MG63 (cell line): ENCODE measurements at regions not wholly inside any gene's neighbourhood (a gene's known extent, or its start where the extent isn't known, plus 50 kb on each side); places are given as distances from the start of the nearest gene placed in this dataset.
"Not testable (repeated sequence)": the region's sequence is repeated elsewhere in the genome, so short reads cannot be mapped to it uniquely, and the experiment has no call there.

Experiments used
- DNase-seq: peaks from one replicate; pipeline ENCODE4 v3.0.0-alpha.2; 2020
- H3K27me3 ChIP-seq: fragments of 250-450 bp; sonication (Bioruptor Pico); 2 replicates; pipeline ENCODE4 v1.5.1; 2020; ENCODE audit warnings: mild to moderate bottlenecking, moderate library complexity
- H3K36me3 ChIP-seq: fragments of 250-450 bp; sonication (Bioruptor Pico); 2 replicates; pipeline ENCODE4 v1.5.1; 2020; ENCODE audit warnings: mild to moderate bottlenecking, moderate library complexity
- H3K4me3 ChIP-seq: fragments of 250-450 bp; sonication (Bioruptor Pico); 2 replicates; pipeline ENCODE4 v1.5.1; 2020; ENCODE audit warnings: mild to moderate bottlenecking, moderate library complexity
- H3K9me3 ChIP-seq: fragments of 250-450 bp; sonication (Bioruptor Pico); 2 replicates; pipeline ENCODE4 v1.5.1; 2020; ENCODE audit warnings: mild to moderate bottlenecking, moderate library complexity

- no peak for DNase-seq
- Histone ChIP-seq H3K4me3 (no peak overlapping the region), H3K9me3 (no peaks in the 10 kb centered on the region), H3K36me3 (no peaks in the 10 kb centered on the region), H3K27me3 (no peaks in the 10 kb centered on the region)
Observed at GRCh38 chr12:40172879-40173278, 51.9 kb upstream of the LRRK2 start.

- no peak for DNase-seq
- Histone ChIP-seq H3K27me3 (no peaks in the 10 kb centered on the region), H3K36me3 (no peaks in the 10 kb centered on the region), H3K9me3 (no peaks in the 10 kb centered on the region), H3K4me3 (no peak overlapping the region)
Observed at GRCh38 chr12:40171501-40171900, 53.3 kb upstream of the LRRK2 start.

GRCh38 chr12:40171066-40171465 is 53.7 kb upstream of the LRRK2 start:
- no peaks in the 10 kb centered on the region for H3K36me3 ChIP-seq
- no peaks in the 10 kb centered on the region for H3K27me3 ChIP-seq
- DNase-seq = no peak
- H3K4me3 ChIP-seq = no peak overlapping the region
- H3K9me3 ChIP-seq = no peaks in the 10 kb centered on the region

- Histone ChIP-seq H3K9me3 (no peaks in the 10 kb centered on the region), H3K27me3 (no peaks in the 10 kb centered on the region), H3K4me3 (no peak overlapping the region), H3K36me3 (no peaks in the 10 kb centered on the region)
- no peak for DNase-seq
Observed at GRCh38 chr12:40170593-40170992, 54.2 kb upstream of the LRRK2 start.

- H3K4me3 ChIP-seq = no peak overlapping the region
- H3K9me3 ChIP-seq = no peaks in the 10 kb centered on the region
- H3K36me3 ChIP-seq = no peaks in the 10 kb centered on the region
- DNase-seq = no peak
- no peaks in the 10 kb centered on the region for H3K27me3 ChIP-seq
Observed at GRCh38 chr12:40168868-40169267, 55.9 kb upstream of the LRRK2 start.

- not testable (repeated sequence) for H3K4me3 ChIP-seq, H3K36me3 ChIP-seq, DNase-seq, H3K27me3 ChIP-seq, H3K9me3 ChIP-seq
Observed at GRCh38 chr12:40168419-40168818, 56.4 kb upstream of the LRRK2 start.

- no peaks in the 10 kb centered on the region for H3K36me3 ChIP-seq
- DNase-seq = no peak
- no peaks in the 10 kb centered on the region for H3K27me3 ChIP-seq
- no peak overlapping the region for H3K4me3 ChIP-seq
- H3K9me3 ChIP-seq = no peaks in the 10 kb centered on the region
Observed at GRCh38 chr12:40168001-40168400, 56.8 kb upstream of the LRRK2 start.

- H3K9me3 ChIP-seq = no peaks in the 10 kb centered on the region
- no peaks in the 10 kb centered on the region for H3K36me3 ChIP-seq
- H3K4me3 ChIP-seq = no peak overlapping the region
- no peaks in the 10 kb centered on the region for H3K27me3 ChIP-seq
- no peak for DNase-seq
Observed at GRCh38 chr12:40165179-40165578, 59.3 kb upstream of the SLC2A13 start.

GRCh38 chr12:40164034-40164433 is 58.2 kb upstream of the SLC2A13 start:
- DNase-seq = no peak

GRCh38 chr12:40162033-40162432 is 56.2 kb upstream of the SLC2A13 start:
- H3K9me3 ChIP-seq = no peaks in the 10 kb centered on the region
- H3K36me3 ChIP-seq = no peaks in the 10 kb centered on the region
- no peak for DNase-seq
- H3K27me3 ChIP-seq = peaks cover 4% of the 10 kb centered on the region; the same call in 1 of the 2 replicates
- no peak overlapping the region for H3K4me3 ChIP-seq

More at GRCh38 chr12:40164034-40164433, 58.2 kb upstream of the SLC2A13 start:
- Histone ChIP-seq H3K27me3 (peaks cover 4% of the 10 kb centered on the region; the same call in 1 of the 2 replicates), H3K36me3 (no peaks in the 10 kb centered on the region), H3K9me3 (no peaks in the 10 kb centered on the region), H3K4me3 (no peak overlapping the region)

- Histone ChIP-seq H3K4me3 (no peak overlapping the region), H3K36me3 (no peaks in the 10 kb centered on the region), H3K27me3 (peaks cover 4% of the 10 kb centered on the region), H3K9me3 (no peaks in the 10 kb centered on the region)
- no peak for DNase-seq
Observed at GRCh38 chr12:40158592-40159111, 52.8 kb upstream of the SLC2A13 start.

GRCh38 chr12:40157336-40157735 is 51.5 kb upstream of the SLC2A13 start:
- Histone ChIP-seq H3K4me3 (no peak overlapping the region), H3K9me3 (no peaks in the 10 kb centered on the region), H3K36me3 (no peaks in the 10 kb centered on the region), H3K27me3 (peaks cover 4% of the 10 kb centered on the region)
- peak; percentile 36 for DNase-seq

- DNase-seq = no peak
- H3K9me3 ChIP-seq = no peaks in the 10 kb centered on the region
- peaks cover 8% of the 10 kb centered on the region for H3K27me3 ChIP-seq
- no peak overlapping the region for H3K4me3 ChIP-seq
- H3K36me3 ChIP-seq = no peaks in the 10 kb centered on the region
Observed at GRCh38 chr12:40156021-40156764, 50.3 kb upstream of the SLC2A13 start.
